B cell (primary cell): ENCODE measurements at regions not wholly inside any gene's neighbourhood (a gene's known extent, or its start where the extent isn't known, plus 50 kb on each side); places are given as distances from the start of the nearest gene placed in this dataset.

ENCODE experiments used
- EZH2 ChIP-seq: IDR thresholded peaks from 2 replicates; pipeline ENCODE4 v1.6.1; 2012; ENCODE audit warnings: borderline replicate concordance, low read depth, mild to moderate bottlenecking, moderate library complexity, low read length; ENCODE audit not compliant: insufficient read depth, poor library complexity, severe bottlenecking
- TF ChIP-seq, protein P1 (sequence below): fragments of 200-600 bp; IDR thresholded peaks from one replicate; pipeline ENCODE4 v1.8.0; 2022; ENCODE audit warnings: antibody characterized with exemption, mild to moderate bottlenecking

DNA sequence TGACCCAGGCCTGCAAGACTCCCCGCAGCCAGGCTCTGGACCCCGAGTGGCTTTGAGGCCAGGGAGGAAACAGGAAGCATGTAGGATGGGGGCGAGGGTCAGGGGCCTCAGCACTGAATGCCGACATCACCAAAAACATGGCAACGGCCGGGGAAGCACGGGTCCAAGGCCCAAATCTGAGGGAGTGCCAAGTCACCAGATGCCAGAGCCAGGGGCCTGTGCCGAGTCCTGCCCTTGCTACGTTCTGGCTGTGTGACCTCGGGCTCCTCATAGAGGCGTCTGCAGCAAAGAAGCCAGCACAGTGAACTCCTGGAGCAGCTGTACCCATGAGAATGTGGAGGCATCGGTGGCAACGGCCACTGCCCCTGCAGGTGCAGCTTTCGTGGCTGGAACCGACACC is 420.7 kb downstream of the CTTN start:
- TF ChIP-seq, protein P1, sequence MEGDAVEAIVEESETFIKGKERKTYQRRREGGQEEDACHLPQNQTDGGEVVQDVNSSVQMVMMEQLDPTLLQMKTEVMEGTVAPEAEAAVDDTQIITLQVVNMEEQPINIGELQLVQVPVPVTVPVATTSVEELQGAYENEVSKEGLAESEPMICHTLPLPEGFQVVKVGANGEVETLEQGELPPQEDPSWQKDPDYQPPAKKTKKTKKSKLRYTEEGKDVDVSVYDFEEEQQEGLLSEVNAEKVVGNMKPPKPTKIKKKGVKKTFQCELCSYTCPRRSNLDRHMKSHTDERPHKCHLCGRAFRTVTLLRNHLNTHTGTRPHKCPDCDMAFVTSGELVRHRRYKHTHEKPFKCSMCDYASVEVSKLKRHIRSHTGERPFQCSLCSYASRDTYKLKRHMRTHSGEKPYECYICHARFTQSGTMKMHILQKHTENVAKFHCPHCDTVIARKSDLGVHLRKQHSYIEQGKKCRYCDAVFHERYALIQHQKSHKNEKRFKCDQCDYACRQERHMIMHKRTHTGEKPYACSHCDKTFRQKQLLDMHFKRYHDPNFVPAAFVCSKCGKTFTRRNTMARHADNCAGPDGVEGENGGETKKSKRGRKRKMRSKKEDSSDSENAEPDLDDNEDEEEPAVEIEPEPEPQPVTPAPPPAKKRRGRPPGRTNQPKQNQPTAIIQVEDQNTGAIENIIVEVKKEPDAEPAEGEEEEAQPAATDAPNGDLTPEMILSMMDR: no peak
- TF ChIP-seq EZH2: no peak
